GM12878 (cell line): ENCODE measurements at regions not wholly inside any gene's neighbourhood (a gene's known extent, or its start where the extent isn't known, plus 50 kb on each side); places are given as distances from the start of the nearest gene placed in this dataset. TPM values are rescaled to one million over a fixed set of nuclear protein-coding genes. Genes with fewer than 3 reads are reported as not detected.

Source experiments
- ATAC-seq: fragments of 200-7000 bp; cut with Tn5 transposase; 3 replicates; pipeline ENCODE4 v1.9.1; 2020; ENCODE audit warnings: mild to moderate bottlenecking, moderate library complexity
- BruUV-seq: library from RNA; stranded (reverse); fragments of 400-500 nt; replicated peaks from 2 replicates; lab custom pipeline; 2021; lab: Mats Ljungman, UMichigan
- CTCF ChIA-PET: fragments of 300-600 bp; sonication (Branson Sonifier 250); formaldehyde crosslinking; extraction: SDS; loops from one replicate; lab custom pipeline; 2021; ENCODE audit warnings: inconsistent platforms; lab: Yijun Ruan, JAX
- POLR2A ChIA-PET: fragments of 350-600 bp; formaldehyde crosslinking; extraction: SDS; loops from one replicate; lab custom pipeline; 2021; ENCODE audit warnings: inconsistent platforms; lab: Charles Lee
- RAD21 ChIA-PET: fragments of 300-600 bp; sonication (Branson Sonifier 250); formaldehyde crosslinking; loops from one replicate; lab custom pipeline; 2023; ENCODE audit warnings: antibody characterized with exemption; ENCODE audit not compliant: unreplicated experiment; lab: Charles Lee
- SMC1A ChIA-PET: fragments of 300-600 bp; sonication (Branson Sonifier 250); formaldehyde crosslinking; loops from one replicate; lab custom pipeline; 2023; ENCODE audit not compliant: unreplicated experiment, uncharacterized antibody; lab: Charles Lee
- DNase-seq: peaks from one replicate; pipeline ENCODE4 v3.0.0-alpha.2; 2011; ENCODE audit warnings: low read depth, low spot score
- FAIRE-seq: peaks from 3 replicates; lab custom pipeline; 2011; peaks lifted over from hg19 to GRCh38; lab: Jason Lieb, UNC
- H2AFZ ChIP-seq: 2 replicates; pipeline ENCODE4 v1.6.0; 2011; ENCODE audit warnings: low read depth, low read length, control low read depth; ENCODE audit not compliant: control insufficient read depth
- H3K27ac ChIP-seq: 2 replicates; pipeline ENCODE4 v1.5.1; 2011; ENCODE audit warnings: control low read depth; ENCODE audit not compliant: control insufficient read depth, insufficient read depth
- H3K27me3 ChIP-seq, 2 experiments: replicated peaks in 1 of 2; 2 replicates each; pipeline versions ENCODE4 v1.6.0 to v1.6.1; 2011; ENCODE audit warnings: low read length in 1 of 2; ENCODE audit not compliant: control insufficient read depth in 2 of 2, insufficient read depth in 2 of 2
- H3K36me3 ChIP-seq, 2 experiments: 2 replicates each; pipeline ENCODE4 v1.5.1; 2011; ENCODE audit warnings: low read length in 1 of 2; ENCODE audit not compliant: control insufficient read depth in 2 of 2, insufficient read depth in 2 of 2
- H3K4me1 ChIP-seq: 2 replicates; pipeline ENCODE4 v1.6.1; 2011; ENCODE audit warnings: mild to moderate bottlenecking, low read length, moderate library complexity, mixed read lengths; ENCODE audit not compliant: control insufficient read depth, insufficient read depth
- H3K4me2 ChIP-seq: 2 replicates; pipeline ENCODE4 v1.6.0; 2011; ENCODE audit warnings: control low read depth; ENCODE audit not compliant: control insufficient read depth, insufficient read depth
- H3K4me3 ChIP-seq: fragments of 200-600 bp; sonication (generic); 2 replicates; pipeline ENCODE4 v1.5.1; 2016
- H3K79me2 ChIP-seq: 2 replicates; pipeline ENCODE4 v1.6.0; 2011; ENCODE audit warnings: low read length; ENCODE audit not compliant: control insufficient read depth, insufficient read depth
- H3K9ac ChIP-seq: 2 replicates; pipeline ENCODE4 v1.8.0; 2011; ENCODE audit warnings: low read length, control low read depth, mixed read lengths; ENCODE audit not compliant: control insufficient read depth, insufficient read depth
- H3K9me3 ChIP-seq: replicated peaks from 3 replicates; pipeline ENCODE4 v1.5.1; 2011; ENCODE audit warnings: mild to moderate bottlenecking, low read length; ENCODE audit not compliant: control insufficient read depth, insufficient read depth
- H4K20me1 ChIP-seq: 2 replicates; pipeline ENCODE4 v1.6.0; 2011; ENCODE audit not compliant: control insufficient read depth, insufficient read depth
- BMI1 ChIP-seq: fragments of 450-650 bp; IDR thresholded peaks from 2 replicates; pipeline ENCODE4 v1.6.1; 2016; ENCODE audit warnings: mild to moderate bottlenecking, moderate library complexity, borderline replicate concordance
- ELK1 ChIP-seq: IDR thresholded peaks from 2 replicates; pipeline ENCODE4 v1.6.1; 2012; ENCODE audit warnings: low read depth, low read length, improper control_type of control experiment
- FOXM1 ChIP-seq: IDR thresholded peaks from 2 replicates; pipeline ENCODE4 v1.6.1; 2012; ENCODE audit warnings: low read depth, mild to moderate bottlenecking, inconsistent platforms, low read length, moderate library complexity
- NRF1 ChIP-seq: conservative IDR thresholded peaks from 2 replicates; pipeline ENCODE4 v1.6.1; 2011; ENCODE audit warnings: mild to moderate bottlenecking, low read depth, low read length, improper control_type of control experiment
- RAD21 ChIP-seq: IDR thresholded peaks from 2 replicates; pipeline ENCODE4 v1.6.1; 2011; ENCODE audit warnings: mild to moderate bottlenecking, low read depth, low read length, moderate library complexity; ENCODE audit not compliant: insufficient read depth
- SIN3A ChIP-seq: IDR thresholded peaks from 2 replicates; pipeline ENCODE4 v1.6.1; 2012; ENCODE audit warnings: low read depth, low read length, improper control_type of control experiment
- SMAD5 ChIP-seq: IDR thresholded peaks from 2 replicates; pipeline ENCODE4 v1.6.1; 2016; ENCODE audit warnings: antibody characterized with exemption, low read depth
- STAT1 ChIP-seq: fragments of 450-650 bp; conservative IDR thresholded peaks from 2 replicates; pipeline ENCODE4 v1.6.1; 2014; ENCODE audit warnings: antibody characterized with exemption, mild to moderate bottlenecking
- USF2 ChIP-seq: IDR thresholded peaks from 2 replicates; pipeline ENCODE4 v1.6.1; 2011; ENCODE audit warnings: low read depth, low read length, improper control_type of control experiment, borderline replicate concordance
- WGBS: methylation state at CpG from one replicate; pipeline ENCODE4 v1.1.6; 2016; ENCODE audit warnings: low lambda C conversion rate; ENCODE audit not compliant: insufficient replicate concordance, insufficient coverage; ENCODE audit errors: missing lambda C conversion rate; 5-methylcytosine and 5-hydroxymethylcytosine counted together
- in situ Hi-C: fragments of 300-500 bp; cut with MboI; formaldehyde crosslinking; loops from 9 replicates; pipeline ENCODE4 v1.14.3; 2018; ENCODE audit warnings: mixed read lengths
- intact Hi-C: fragments of 100-400 bp; cut with micrococcal nuclease; formaldehyde crosslinking; loops from one replicate; pipeline ENCODE4 v1.14.2; 2022; ENCODE audit not compliant: unreplicated experiment
- small RNA-seq: library from RNA; depleted of rRNA; stranded (forward); fragments of <200 nt; gene quantifications from one replicate; pipeline ENCODE3, GENCODE V24; 2014

- Histone ChIP-seq H3K4me3 (no peak overlapping the region), H4K20me1 (no peaks in the 10 kb centered on the region), H3K9me3 (no peaks in the 10 kb centered on the region), H3K79me2 (no peaks in the 10 kb centered on the region), H2AFZ (no peak overlapping the region), H3K9ac (no peak overlapping the region), H3K4me1 (no peaks in the 10 kb centered on the region)
- RAD21 ChIA-PET = no interaction called here
- DNase-seq (no peak), FAIRE-seq (no peak)
- BruUV-seq = no TSS peak
- in situ Hi-C loops = no loop called here
- SMC1A ChIA-PET = interaction anchor here (1.0 to 1.2 kb wide), 2 partner anchors 11 to 30 kb away, joined by 3 read pairs; no protein-coding TSS in a partner anchor
- POLR2A ChIA-PET = no interaction called here
- TF ChIP-seq USF2 (no peak), SMAD5 (no peak), FOXM1 (no peak), BMI1 (no peak), SIN3A (no peak), RAD21 (no peak), ELK1 (no peak), NRF1 (no peak), STAT1 (no peak)
- TF ChIP-seq, all 136 proteins: peak for 0
- Histone ChIP-seq H3K27me3 (no peaks in the 10 kb centered on the region), H3K27ac (no peak overlapping the region), H3K36me3 (no peaks in the 10 kb centered on the region), H3K4me2 (no peak overlapping the region)
- intact Hi-C loops = no loop called here
- ATAC-seq = no peak
- 25% methylated on average over 3 of the region's 3 CpGs for WGBS
- CTCF ChIA-PET = no interaction called here
Measured at GRCh38 chr11:115555336-115556090, 51.3 kb upstream of the CADM1 start.

Small RNA genes in the stretch of these regions (small RNA-seq; reads per million reads assigned to genes)
- gene AP000770.2 (not detected), gene RF01210 (not detected), gene RPL12P46 (not detected)
